ENCODE measurements at regions not wholly inside any gene's neighbourhood (a gene's known extent, or its start where the extent isn't known, plus 50 kb on each side); places are given as distances from the start of the nearest gene placed in this dataset.

GRCh38 chr3:82954486-82954885, 1193.0 kb upstream of the GBE1 start:
- TF ChIP-seq, protein P1, sequence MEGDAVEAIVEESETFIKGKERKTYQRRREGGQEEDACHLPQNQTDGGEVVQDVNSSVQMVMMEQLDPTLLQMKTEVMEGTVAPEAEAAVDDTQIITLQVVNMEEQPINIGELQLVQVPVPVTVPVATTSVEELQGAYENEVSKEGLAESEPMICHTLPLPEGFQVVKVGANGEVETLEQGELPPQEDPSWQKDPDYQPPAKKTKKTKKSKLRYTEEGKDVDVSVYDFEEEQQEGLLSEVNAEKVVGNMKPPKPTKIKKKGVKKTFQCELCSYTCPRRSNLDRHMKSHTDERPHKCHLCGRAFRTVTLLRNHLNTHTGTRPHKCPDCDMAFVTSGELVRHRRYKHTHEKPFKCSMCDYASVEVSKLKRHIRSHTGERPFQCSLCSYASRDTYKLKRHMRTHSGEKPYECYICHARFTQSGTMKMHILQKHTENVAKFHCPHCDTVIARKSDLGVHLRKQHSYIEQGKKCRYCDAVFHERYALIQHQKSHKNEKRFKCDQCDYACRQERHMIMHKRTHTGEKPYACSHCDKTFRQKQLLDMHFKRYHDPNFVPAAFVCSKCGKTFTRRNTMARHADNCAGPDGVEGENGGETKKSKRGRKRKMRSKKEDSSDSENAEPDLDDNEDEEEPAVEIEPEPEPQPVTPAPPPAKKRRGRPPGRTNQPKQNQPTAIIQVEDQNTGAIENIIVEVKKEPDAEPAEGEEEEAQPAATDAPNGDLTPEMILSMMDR (conservative IDR thresholded peaks at IDR 0.05): no peak
- TF ChIP-seq ZFX (IDR thresholded peaks at IDR 0.05): no peak
- H3K27ac ChIP-seq: no peak overlapping the region

GRCh38 chr3:82942041-82942440, 1180.6 kb upstream of the GBE1 start:
- H3K27ac ChIP-seq: no peak overlapping the region
- TF ChIP-seq, protein P1 (conservative IDR thresholded peaks at IDR 0.05): no peak
- no peak for TF ChIP-seq ZFX (IDR thresholded peaks at IDR 0.05)

DNA sequence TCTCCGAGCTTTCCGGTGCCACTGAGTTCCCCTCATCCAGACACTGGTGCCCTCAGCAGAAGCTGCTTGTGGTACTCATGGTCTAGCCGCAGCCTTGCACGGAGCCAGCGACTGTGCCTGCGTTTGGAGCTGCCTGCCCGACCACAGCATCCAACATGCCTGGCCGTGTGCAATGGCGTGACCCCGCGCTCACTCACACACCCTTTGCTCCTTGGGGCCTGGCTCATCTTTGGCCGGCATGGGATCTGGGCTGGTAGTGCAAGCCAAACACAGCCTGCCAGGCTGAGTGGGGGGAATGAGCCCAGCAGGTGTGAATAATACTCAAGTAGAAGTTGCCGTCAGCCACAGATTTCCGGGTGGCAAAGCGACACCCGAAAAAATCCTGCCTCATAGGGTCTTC, 1178.7 kb upstream of the GBE1 start:
- TF ChIP-seq, protein P1 (conservative IDR thresholded peaks at IDR 0.05): no peak
- H3K27ac ChIP-seq: no peak overlapping the region

DNA sequence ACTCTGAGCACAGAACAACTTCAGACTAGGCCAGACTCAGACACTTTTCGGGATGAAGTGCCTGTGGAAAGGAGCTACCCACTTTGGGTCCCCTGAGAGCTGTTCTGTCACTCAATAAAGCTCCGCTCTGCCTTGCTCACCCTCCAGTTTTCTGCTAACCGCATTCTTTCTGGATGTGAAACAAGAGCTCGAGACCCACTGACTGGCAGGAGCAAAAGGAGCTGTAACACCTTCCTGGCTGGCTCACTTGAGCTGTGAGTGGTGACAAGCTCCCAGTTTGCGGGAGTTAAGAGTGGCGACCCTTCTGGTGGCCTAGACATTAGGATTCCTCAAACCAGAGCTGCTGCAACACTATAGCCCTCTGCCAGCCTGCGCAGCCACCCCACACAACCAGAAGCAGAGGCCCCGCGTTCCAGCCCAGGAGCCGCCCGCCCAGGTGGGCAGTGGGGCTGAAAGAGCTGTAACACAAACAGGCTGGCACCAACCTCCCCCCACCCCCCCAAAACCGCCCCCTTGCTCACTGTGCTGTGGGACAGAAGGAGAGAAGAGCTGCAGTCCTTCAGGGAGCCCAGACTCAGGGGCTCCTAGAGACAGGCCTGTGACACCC, 1178.1 kb upstream of the GBE1 start:
- H3K27ac ChIP-seq: no peak overlapping the region
- TF ChIP-seq, protein P1 (conservative IDR thresholded peaks at IDR 0.05): no peak
- TF ChIP-seq ZFX (IDR thresholded peaks at IDR 0.05): no peak

DNA sequence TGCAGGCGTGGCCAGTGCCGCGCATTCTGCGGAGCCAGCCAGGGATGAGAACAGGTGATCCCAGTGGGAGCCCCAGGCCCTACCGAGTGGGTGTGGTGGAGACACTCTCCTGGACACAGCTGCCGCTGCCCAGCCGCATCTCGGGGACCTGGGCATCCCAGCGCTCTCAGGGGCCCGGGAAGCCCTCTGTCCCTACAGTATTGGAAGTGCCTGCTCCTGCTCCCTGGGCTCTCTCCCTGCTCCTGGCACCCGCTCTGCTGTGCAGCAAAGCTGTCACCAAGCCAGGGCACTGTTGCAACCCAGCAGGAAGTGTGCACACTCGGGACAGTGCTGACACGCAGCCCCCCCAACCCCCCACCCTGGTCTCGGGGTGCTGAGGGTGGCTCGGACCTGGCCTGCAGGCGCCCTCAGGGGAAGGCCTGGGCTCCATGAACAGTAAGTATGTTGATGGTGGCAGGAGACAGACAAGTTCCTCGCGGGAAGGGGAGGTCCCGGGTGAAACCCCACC, 1177.4 kb upstream of the GBE1 start:
- TF ChIP-seq, protein P1 (conservative IDR thresholded peaks at IDR 0.05): no peak
- TF ChIP-seq ZFX (IDR thresholded peaks at IDR 0.05): no peak

DNA sequence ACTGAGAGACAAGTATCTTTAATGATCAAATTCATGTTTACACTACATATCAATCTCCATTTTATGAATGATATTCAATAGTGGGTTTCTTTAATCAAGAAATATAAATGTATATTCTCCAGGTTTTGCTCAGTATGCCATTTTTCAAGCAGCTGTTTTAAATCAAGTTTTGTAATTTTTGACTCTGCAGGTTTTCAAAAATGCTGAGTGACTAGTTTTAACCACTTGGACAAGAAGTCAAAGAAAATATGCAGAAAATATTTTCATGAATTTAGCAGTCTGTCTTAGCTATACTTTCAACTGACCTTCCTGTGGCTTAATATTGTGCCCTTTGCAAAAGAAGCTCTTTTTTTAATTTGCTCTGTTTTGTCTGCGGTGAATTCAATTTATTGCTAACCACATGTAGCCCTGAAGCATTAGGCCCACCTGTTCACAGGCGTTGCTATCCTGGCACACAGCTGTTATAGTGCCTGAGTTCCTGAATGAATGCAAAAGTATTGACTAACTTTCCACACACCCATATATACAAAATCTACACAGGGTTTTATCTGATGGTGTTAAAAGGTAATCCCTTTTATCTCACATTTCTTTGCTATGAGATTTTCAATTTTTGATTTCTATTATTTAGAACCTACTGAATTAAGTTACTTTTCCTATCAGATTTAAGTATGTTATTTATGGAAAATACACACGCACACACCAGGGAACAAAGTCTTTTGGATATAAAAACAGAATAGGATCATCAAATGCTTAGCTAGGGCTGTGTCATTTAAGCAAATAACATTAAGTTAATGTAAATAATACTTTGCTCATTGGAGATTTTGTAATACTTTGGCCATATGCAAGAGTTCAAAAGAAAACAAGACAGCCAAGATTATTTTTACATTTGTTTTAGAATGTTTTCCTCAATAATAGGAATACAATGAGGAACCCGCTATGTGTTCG, 1166.1 kb upstream of the GBE1 start:
- TF ChIP-seq ZFX (IDR thresholded peaks at IDR 0.05): no peak
- TF ChIP-seq, protein P1 (conservative IDR thresholded peaks at IDR 0.05): no peak
- no peak overlapping the region for H3K27ac ChIP-seq

More for the DNA sequence above, 1177.4 kb upstream of the GBE1 start:
- no peak overlapping the region for H3K27ac ChIP-seq

GRCh38 chr3:82891028-82891427, 1129.6 kb upstream of the GBE1 start:
- TF ChIP-seq ZFX (IDR thresholded peaks at IDR 0.05): no peak
- TF ChIP-seq, protein P1 (conservative IDR thresholded peaks at IDR 0.05): no peak
- H3K27ac ChIP-seq: no peak overlapping the region
